Nephron (organoid): ENCODE measurements at regions not wholly inside any gene's neighbourhood (a gene's known extent, or its start where the extent isn't known, plus 50 kb on each side); places are given as distances from the start of the nearest gene placed in this dataset.

ENCODE experiments used
- H3K27ac Mint-ChIP-seq, 3 experiments: 2 replicates each; pipeline ENCODE4 v1.8.0; 2020; ENCODE audit warnings: mixed read lengths in 3 of 3, mild to moderate bottlenecking in 2 of 3, moderate library complexity in 1 of 3
- H3K27me3 Mint-ChIP-seq: 2 replicates; pipeline ENCODE4 v1.8.0; 2021; ENCODE audit warnings: low read depth, mild to moderate bottlenecking, moderate library complexity, mixed read lengths
- H3K36me3 Mint-ChIP-seq: 2 replicates; pipeline ENCODE4 v1.8.0; 2020; ENCODE audit warnings: low read depth, mixed read lengths
- H3K4me1 Mint-ChIP-seq: 2 replicates; pipeline ENCODE4 v1.8.0; 2020; ENCODE audit warnings: mixed read lengths
- H3K4me3 Mint-ChIP-seq, 3 experiments: 2 replicates each; pipeline ENCODE4 v1.8.0; 2020; ENCODE audit warnings: mild to moderate bottlenecking in 3 of 3, mixed read lengths in 3 of 3, moderate library complexity in 2 of 3
- H3K9me3 Mint-ChIP-seq: 2 replicates; pipeline ENCODE4 v1.8.0; 2020; ENCODE audit warnings: mixed read lengths
- CTCF ChIP-seq, 3 experiments: fragments of 200-600 bp; sonication (generic); IDR thresholded peaks; one replicate each; pipeline ENCODE4 v1.5.0; 2021; ENCODE audit warnings: antibody characterized with exemption in 3 of 3; ENCODE audit not compliant: unreplicated experiment in 3 of 3

DNA sequence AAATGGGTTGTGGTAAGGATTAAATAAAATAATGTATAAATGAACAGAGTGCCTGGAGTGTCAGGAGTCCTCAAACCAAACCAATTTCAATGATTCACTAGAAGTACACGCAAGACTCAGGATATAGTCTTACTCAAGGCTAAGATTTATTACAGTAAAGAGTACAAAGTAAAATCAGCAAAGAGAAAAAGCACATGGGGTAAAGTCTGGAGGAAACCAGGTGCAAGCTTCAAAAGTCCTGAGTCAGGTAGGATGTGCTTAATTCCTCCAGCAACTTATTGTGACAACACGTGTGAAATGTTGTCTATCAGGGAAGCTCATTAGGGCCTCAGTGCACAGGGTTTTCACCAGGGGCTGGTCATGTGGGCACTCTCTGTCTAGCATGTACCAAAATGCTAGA lies 105.8 kb upstream of the NAP1L1 start:
- H3K4me1 Mint-ChIP-seq: no peaks in the 10 kb centered on the region
- H3K4me3 Mint-ChIP-seq: no peak overlapping the region
- no peaks in the 10 kb centered on the region for H3K36me3 Mint-ChIP-seq
- H3K27me3 Mint-ChIP-seq: no peaks in the 10 kb centered on the region
- no peak overlapping the region for H3K27ac Mint-ChIP-seq
- peaks cover 4% of the 10 kb centered on the region for H3K9me3 Mint-ChIP-seq
- TF ChIP-seq CTCF (IDR thresholded peaks at IDR 0.05; ENCODE audit: unreplicated experiment in 3 of 3): no peak

GRCh38 chr12:76189851-76190250 lies 105.4 kb upstream of the NAP1L1 start:
- Mint-ChIP-seq H3K4me3 (no peak overlapping the region), H3K27ac (no peak overlapping the region), H3K9me3 (no peaks in the 10 kb centered on the region), H3K27me3 (no peaks in the 10 kb centered on the region), H3K4me1 (no peaks in the 10 kb centered on the region), H3K36me3 (no peaks in the 10 kb centered on the region)
- no peak for TF ChIP-seq CTCF (IDR thresholded peaks at IDR 0.05; ENCODE audit: unreplicated experiment in 3 of 3)

DNA sequence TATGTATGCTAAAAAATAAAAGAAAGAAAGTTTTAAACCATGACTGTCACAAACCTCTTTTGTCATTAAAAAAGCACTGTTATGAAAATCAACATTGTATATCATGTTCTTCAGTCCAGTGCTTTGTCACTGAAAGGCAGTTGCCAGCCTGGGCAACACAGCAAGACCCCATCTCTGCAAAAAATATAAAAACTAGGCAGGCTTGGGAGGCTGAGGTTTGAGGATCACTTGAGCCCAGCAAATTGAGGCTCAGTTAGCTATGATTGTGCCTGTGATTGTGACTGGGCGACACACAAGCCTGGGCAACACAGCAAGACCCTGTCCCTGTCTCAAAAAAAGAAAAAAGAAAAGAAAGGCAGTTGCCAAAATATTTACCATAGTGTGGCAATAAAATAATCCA lies 102.7 kb upstream of the NAP1L1 start:
- Mint-ChIP-seq H3K36me3 (no peaks in the 10 kb centered on the region), H3K9me3 (no peaks in the 10 kb centered on the region), H3K27ac (no peak overlapping the region), H3K27me3 (no peaks in the 10 kb centered on the region), H3K4me1 (peaks cover 5% of the 10 kb centered on the region), H3K4me3 (no peak overlapping the region)
- TF ChIP-seq CTCF (IDR thresholded peaks at IDR 0.05; ENCODE audit: unreplicated experiment in 3 of 3): no peak

GRCh38 chr12:76186131-76186906 lies 101.8 kb upstream of the NAP1L1 start:
- TF ChIP-seq CTCF (IDR thresholded peaks at IDR 0.05; ENCODE audit: unreplicated experiment in 3 of 3): no peak
- H3K4me1 Mint-ChIP-seq: peaks cover 5% of the 10 kb centered on the region
- H3K4me3 Mint-ChIP-seq: no peak overlapping the region
- no peaks in the 10 kb centered on the region for H3K9me3 Mint-ChIP-seq
- H3K36me3 Mint-ChIP-seq: no peaks in the 10 kb centered on the region
- no peaks in the 10 kb centered on the region for H3K27me3 Mint-ChIP-seq
- H3K27ac Mint-ChIP-seq: no peak overlapping the region

GRCh38 chr12:76183459-76184186 lies 99.1 kb upstream of the NAP1L1 start:
- H3K4me3 Mint-ChIP-seq: no peak overlapping the region
- H3K27me3 Mint-ChIP-seq: no peaks in the 10 kb centered on the region
- peaks cover 5% of the 10 kb centered on the region for H3K4me1 Mint-ChIP-seq
- H3K27ac Mint-ChIP-seq: no peak overlapping the region
- no peak for TF ChIP-seq CTCF (IDR thresholded peaks at IDR 0.05; ENCODE audit: unreplicated experiment in 3 of 3)
- no peaks in the 10 kb centered on the region for H3K9me3 Mint-ChIP-seq
- H3K36me3 Mint-ChIP-seq: no peaks in the 10 kb centered on the region
